ENCODE measurements at regions not wholly inside any gene's neighbourhood (a gene's known extent, or its start where the extent isn't known, plus 50 kb on each side); places are given as distances from the start of the nearest gene placed in this dataset.

DNA sequence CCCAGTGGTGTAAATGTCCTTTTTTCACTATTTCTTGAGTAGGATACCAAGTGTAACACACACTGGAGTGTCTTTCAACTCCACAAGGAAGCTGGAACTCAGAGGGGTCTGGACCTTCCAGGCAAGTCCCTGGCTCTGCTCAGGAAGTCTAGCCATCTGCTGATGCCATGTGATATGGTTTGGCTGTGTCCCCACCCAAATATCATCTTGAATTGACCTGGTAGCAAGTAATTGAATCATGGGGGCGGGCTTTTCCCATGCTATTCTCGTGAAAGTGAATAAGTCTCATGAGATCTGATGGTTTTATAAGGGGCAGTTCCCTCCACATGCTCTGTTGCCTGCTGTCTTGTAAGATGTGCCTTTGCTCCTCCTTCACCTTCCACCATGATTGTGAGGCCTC, 99.4 kb upstream of the CDC42EP3 start:
- Histone ChIP-seq H3K4me3 (ENCODE audit: low read depth in 1 of 3, low read length in 3 of 3) (no peak overlapping the region), H3K9ac (ENCODE audit: low read depth in 1 of 2, low read length in 2 of 2) (no peak overlapping the region), H3K4me1 (ENCODE audit: control insufficient read depth in 4 of 4, insufficient read depth in 4 of 4, low read length in 3 of 4) (no peaks in the 10 kb centered on the region), H3K9me3 (ENCODE audit: control insufficient read depth in 4 of 4, low read length in 3 of 4) (no peaks in the 10 kb centered on the region), H3K27ac (ENCODE audit: low read depth in 1 of 2, low read length in 2 of 2) (no peak overlapping the region), H3K27me3 (ENCODE audit: control insufficient read depth in 4 of 4, insufficient read depth in 4 of 4, low read length in 3 of 4) (no peaks in the 10 kb centered on the region), H3K36me3 (ENCODE audit: control insufficient read depth in 4 of 4, insufficient read depth in 3 of 4, low read depth in 1 of 4, low read length in 3 of 4) (no peaks in the 10 kb centered on the region)
- DNase-seq (ENCODE audit: low spot score), result no peak
- WGBS, result 73% methylated on average over 2 of the region's 2 CpGs
- TF ChIP-seq JUND (IDR thresholded peaks at IDR 0.05) (no peak), EGR1 (IDR thresholded peaks at IDR 0.05; ENCODE audit: low read depth in 2 of 2) (no peak), SP1 (IDR thresholded peaks at IDR 0.05) (no peak), YY1 (IDR thresholded peaks at IDR 0.05) (no peak), NR2F2 (IDR thresholded peaks at IDR 0.05) (no peak), FOXA1 (IDR thresholded peaks at IDR 0.05) (no peak), RXRA (IDR thresholded peaks at IDR 0.05) (no peak), FOXA2 (IDR thresholded peaks at IDR 0.05) (no peak), TAF1 (conservative IDR thresholded peaks at IDR 0.05) (no peak), RAD21 (IDR thresholded peaks at IDR 0.05) (no peak), GABPA (IDR thresholded peaks at IDR 0.05 in 1 of 2, conservative IDR thresholded peaks at IDR 0.05 in 1 of 2) (no peak), HNF4A (conservative IDR thresholded peaks at IDR 0.05) (no peak)
- TF ChIP-seq, protein P1, sequence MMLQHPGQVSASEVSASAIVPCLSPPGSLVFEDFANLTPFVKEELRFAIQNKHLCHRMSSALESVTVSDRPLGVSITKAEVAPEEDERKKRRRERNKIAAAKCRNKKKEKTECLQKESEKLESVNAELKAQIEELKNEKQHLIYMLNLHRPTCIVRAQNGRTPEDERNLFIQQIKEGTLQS (IDR thresholded peaks at IDR 0.05), result no peak
- TF ChIP-seq, protein P2, sequence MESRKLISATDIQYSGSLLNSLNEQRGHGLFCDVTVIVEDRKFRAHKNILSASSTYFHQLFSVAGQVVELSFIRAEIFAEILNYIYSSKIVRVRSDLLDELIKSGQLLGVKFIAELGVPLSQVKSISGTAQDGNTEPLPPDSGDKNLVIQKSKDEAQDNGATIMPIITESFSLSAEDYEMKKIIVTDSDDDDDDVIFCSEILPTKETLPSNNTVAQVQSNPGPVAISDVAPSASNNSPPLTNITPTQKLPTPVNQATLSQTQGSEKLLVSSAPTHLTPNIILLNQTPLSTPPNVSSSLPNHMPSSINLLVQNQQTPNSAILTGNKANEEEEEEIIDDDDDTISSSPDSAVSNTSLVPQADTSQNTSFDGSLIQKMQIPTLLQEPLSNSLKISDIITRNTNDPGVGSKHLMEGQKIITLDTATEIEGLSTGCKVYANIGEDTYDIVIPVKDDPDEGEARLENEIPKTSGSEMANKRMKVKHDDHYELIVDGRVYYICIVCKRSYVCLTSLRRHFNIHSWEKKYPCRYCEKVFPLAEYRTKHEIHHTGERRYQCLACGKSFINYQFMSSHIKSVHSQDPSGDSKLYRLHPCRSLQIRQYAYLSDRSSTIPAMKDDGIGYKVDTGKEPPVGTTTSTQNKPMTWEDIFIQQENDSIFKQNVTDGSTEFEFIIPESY (IDR thresholded peaks at IDR 0.05), result no peak
- TF ChIP-seq, protein P3, sequence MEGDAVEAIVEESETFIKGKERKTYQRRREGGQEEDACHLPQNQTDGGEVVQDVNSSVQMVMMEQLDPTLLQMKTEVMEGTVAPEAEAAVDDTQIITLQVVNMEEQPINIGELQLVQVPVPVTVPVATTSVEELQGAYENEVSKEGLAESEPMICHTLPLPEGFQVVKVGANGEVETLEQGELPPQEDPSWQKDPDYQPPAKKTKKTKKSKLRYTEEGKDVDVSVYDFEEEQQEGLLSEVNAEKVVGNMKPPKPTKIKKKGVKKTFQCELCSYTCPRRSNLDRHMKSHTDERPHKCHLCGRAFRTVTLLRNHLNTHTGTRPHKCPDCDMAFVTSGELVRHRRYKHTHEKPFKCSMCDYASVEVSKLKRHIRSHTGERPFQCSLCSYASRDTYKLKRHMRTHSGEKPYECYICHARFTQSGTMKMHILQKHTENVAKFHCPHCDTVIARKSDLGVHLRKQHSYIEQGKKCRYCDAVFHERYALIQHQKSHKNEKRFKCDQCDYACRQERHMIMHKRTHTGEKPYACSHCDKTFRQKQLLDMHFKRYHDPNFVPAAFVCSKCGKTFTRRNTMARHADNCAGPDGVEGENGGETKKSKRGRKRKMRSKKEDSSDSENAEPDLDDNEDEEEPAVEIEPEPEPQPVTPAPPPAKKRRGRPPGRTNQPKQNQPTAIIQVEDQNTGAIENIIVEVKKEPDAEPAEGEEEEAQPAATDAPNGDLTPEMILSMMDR (IDR thresholded peaks at IDR 0.05; ENCODE audit: low read depth, low read length, missing input control), result no peak
- TF ChIP-seq, protein P4, sequence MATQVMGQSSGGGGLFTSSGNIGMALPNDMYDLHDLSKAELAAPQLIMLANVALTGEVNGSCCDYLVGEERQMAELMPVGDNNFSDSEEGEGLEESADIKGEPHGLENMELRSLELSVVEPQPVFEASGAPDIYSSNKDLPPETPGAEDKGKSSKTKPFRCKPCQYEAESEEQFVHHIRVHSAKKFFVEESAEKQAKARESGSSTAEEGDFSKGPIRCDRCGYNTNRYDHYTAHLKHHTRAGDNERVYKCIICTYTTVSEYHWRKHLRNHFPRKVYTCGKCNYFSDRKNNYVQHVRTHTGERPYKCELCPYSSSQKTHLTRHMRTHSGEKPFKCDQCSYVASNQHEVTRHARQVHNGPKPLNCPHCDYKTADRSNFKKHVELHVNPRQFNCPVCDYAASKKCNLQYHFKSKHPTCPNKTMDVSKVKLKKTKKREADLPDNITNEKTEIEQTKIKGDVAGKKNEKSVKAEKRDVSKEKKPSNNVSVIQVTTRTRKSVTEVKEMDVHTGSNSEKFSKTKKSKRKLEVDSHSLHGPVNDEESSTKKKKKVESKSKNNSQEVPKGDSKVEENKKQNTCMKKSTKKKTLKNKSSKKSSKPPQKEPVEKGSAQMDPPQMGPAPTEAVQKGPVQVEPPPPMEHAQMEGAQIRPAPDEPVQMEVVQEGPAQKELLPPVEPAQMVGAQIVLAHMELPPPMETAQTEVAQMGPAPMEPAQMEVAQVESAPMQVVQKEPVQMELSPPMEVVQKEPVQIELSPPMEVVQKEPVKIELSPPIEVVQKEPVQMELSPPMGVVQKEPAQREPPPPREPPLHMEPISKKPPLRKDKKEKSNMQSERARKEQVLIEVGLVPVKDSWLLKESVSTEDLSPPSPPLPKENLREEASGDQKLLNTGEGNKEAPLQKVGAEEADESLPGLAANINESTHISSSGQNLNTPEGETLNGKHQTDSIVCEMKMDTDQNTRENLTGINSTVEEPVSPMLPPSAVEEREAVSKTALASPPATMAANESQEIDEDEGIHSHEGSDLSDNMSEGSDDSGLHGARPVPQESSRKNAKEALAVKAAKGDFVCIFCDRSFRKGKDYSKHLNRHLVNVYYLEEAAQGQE (IDR thresholded peaks at IDR 0.05), result no peak
- TF ChIP-seq, protein P5, sequence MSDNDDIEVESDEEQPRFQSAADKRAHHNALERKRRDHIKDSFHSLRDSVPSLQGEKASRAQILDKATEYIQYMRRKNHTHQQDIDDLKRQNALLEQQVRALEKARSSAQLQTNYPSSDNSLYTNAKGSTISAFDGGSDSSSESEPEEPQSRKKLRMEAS (IDR thresholded peaks at IDR 0.05), result no peak
